ENCODE measurements at regions not wholly inside any gene's neighbourhood (a gene's known extent, or its start where the extent isn't known, plus 50 kb on each side); places are given as distances from the start of the nearest gene placed in this dataset.

- TF ChIP-seq SP1 (IDR thresholded peaks at IDR 0.05; ENCODE audit: low read depth) (no peak), CTCF (IDR thresholded peaks at IDR 0.05 in 2 of 3, conservative IDR thresholded peaks at IDR 0.05 in 1 of 3; ENCODE audit: borderline replicate concordance in 1 of 3, insufficient read depth in 1 of 3, low read depth in 2 of 3, low read length in 2 of 3) (no peak)
These were observed 318.3 kb upstream of the ZMIZ1 start for GRCh38 chr10:78750418-78750817.

Data from HCT116 (cell line).